IMR-90 (cell line): ENCODE measurements at regions not wholly inside any gene's neighbourhood (a gene's known extent, or its start where the extent isn't known, plus 50 kb on each side); places are given as distances from the start of the nearest gene placed in this dataset.

Experiments
- ATAC-seq: fragments of 200-7000 bp; cut with Tn5 transposase; 2 replicates; pipeline ENCODE4 v1.9.1; 2020; ENCODE audit warnings: low read depth, mild to moderate bottlenecking, moderate library complexity
- BruUV-seq: library from RNA; stranded (reverse); fragments of 400-500 nt; replicated peaks from 2 replicates; lab custom pipeline; 2021; lab: Mats Ljungman, UMichigan
- CTCF ChIA-PET: fragments of 300-600 bp; formaldehyde crosslinking; extraction: SDS; loops from one replicate; lab custom pipeline; 2021; ENCODE audit warnings: antibody characterized with exemption; lab: Yijun Ruan, JAX
- POLR2A ChIA-PET: fragments of 300-600 bp; sonication (Branson Sonifier 250); formaldehyde crosslinking; loops from one replicate; lab custom pipeline; 2022; ENCODE audit warnings: antibody characterized with exemption; ENCODE audit not compliant: unreplicated experiment; lab: Charles Lee
- DNase-seq: peaks from one replicate; pipeline ENCODE4 v3.0.0; 2013
- H2AFZ ChIP-seq: replicated peaks from 2 replicates; pipeline ENCODE3; 2013; ENCODE audit warnings: low read length, mild to moderate bottlenecking; ENCODE audit not compliant: poor library complexity
- H2AK5ac ChIP-seq: 2 replicates; pipeline ENCODE4 v1.6.1; 2013; ENCODE audit warnings: low read depth, low read length, inconsistent platforms
- H2AK9ac ChIP-seq: replicated peaks from 2 replicates; pipeline ENCODE3; 2013; ENCODE audit warnings: mild to moderate bottlenecking, low read depth, low read length, moderate library complexity; ENCODE audit not compliant: poor library complexity
- H2BK120ac ChIP-seq: 2 replicates; pipeline ENCODE4 v1.6.1; 2013; ENCODE audit warnings: low read depth, low read length, inconsistent platforms
- H2BK15ac ChIP-seq: 3 replicates; pipeline ENCODE4 v1.6.1; 2013; ENCODE audit warnings: low read depth, low read length, inconsistent platforms
- H2BK20ac ChIP-seq: 2 replicates; pipeline ENCODE4 v1.6.1; 2013; ENCODE audit warnings: low read depth, mild to moderate bottlenecking, inconsistent platforms, low read length, moderate library complexity
- H2BK5ac ChIP-seq: 2 replicates; pipeline ENCODE4 v1.6.1; 2013; ENCODE audit warnings: mild to moderate bottlenecking, low read depth, low read length, inconsistent platforms; ENCODE audit not compliant: poor library complexity, severe bottlenecking
- H3K14ac ChIP-seq: replicated peaks from 2 replicates; pipeline ENCODE4 v1.6.1; 2013; ENCODE audit warnings: low read depth, low read length, inconsistent platforms
- H3K18ac ChIP-seq: 2 replicates; pipeline ENCODE4 v1.6.1; 2013; ENCODE audit warnings: low read depth, low read length, control low read depth
- H3K23ac ChIP-seq: 2 replicates; pipeline ENCODE4 v1.6.1; 2013; ENCODE audit warnings: low read depth, low read length, inconsistent platforms
- H3K27ac ChIP-seq: 2 replicates; pipeline ENCODE4 v1.5.1; 2013; ENCODE audit warnings: mild to moderate bottlenecking, control low read depth, low read length; ENCODE audit not compliant: insufficient read depth
- H3K27me3 ChIP-seq: 2 replicates; pipeline ENCODE4 v1.6.1; 2013; ENCODE audit warnings: low read length; ENCODE audit not compliant: control insufficient read depth, insufficient read depth
- H3K36me3 ChIP-seq: 2 replicates; pipeline ENCODE4 v1.6.1; 2013; ENCODE audit warnings: low read length, mixed read lengths; ENCODE audit not compliant: control insufficient read depth, insufficient read depth
- H3K4ac ChIP-seq: 2 replicates; pipeline ENCODE4 v1.6.1; 2013; ENCODE audit warnings: low read depth, low read length, inconsistent platforms
- H3K4me1 ChIP-seq: 2 replicates; pipeline ENCODE4 v1.6.1; 2013; ENCODE audit warnings: low read length, mixed read lengths; ENCODE audit not compliant: control insufficient read depth, insufficient read depth
- H3K4me2 ChIP-seq: 2 replicates; pipeline ENCODE4 v1.6.1; 2013; ENCODE audit warnings: low read depth, mild to moderate bottlenecking, control low read depth, low read length, moderate library complexity
- H3K4me3 ChIP-seq: 2 replicates; pipeline ENCODE4 v1.5.1; 2013; ENCODE audit warnings: low read depth, mild to moderate bottlenecking, control low read depth, low read length, moderate library complexity; ENCODE audit not compliant: insufficient read depth
- H3K56ac ChIP-seq: 2 replicates; pipeline ENCODE4 v1.6.1; 2013; ENCODE audit warnings: low read length, inconsistent platforms; ENCODE audit not compliant: insufficient read depth; ENCODE audit errors: extremely low read depth
- H3K79me1 ChIP-seq, 2 experiments: 2 replicates each; pipeline ENCODE4 v1.6.1; 2013; ENCODE audit warnings: low read length in 2 of 2, inconsistent platforms in 1 of 2, low read depth in 1 of 2
- H3K9ac ChIP-seq: 2 replicates; pipeline ENCODE4 v1.6.1; 2013; ENCODE audit warnings: low read depth, low read length, control low read depth
- H3K9me1 ChIP-seq: 2 replicates; pipeline ENCODE4 v1.6.1; 2013; ENCODE audit warnings: low read length, inconsistent platforms; ENCODE audit not compliant: insufficient read depth
- H3K9me3 ChIP-seq: 2 replicates; pipeline ENCODE4 v1.6.1; 2013; ENCODE audit warnings: low read length; ENCODE audit not compliant: control insufficient read depth, insufficient read depth
- H4K20me1 ChIP-seq: 2 replicates; pipeline ENCODE4 v1.6.1; 2013; ENCODE audit warnings: low read length, inconsistent platforms; ENCODE audit not compliant: insufficient read depth
- H4K5ac ChIP-seq: 2 replicates; pipeline ENCODE4 v1.6.1; 2013; ENCODE audit warnings: mild to moderate bottlenecking, low read depth, low read length, control low read depth
- H4K8ac ChIP-seq, 2 experiments: 2 replicates each; pipeline ENCODE4 v1.6.1; 2013; ENCODE audit warnings: low read depth in 2 of 2, low read length in 2 of 2, control low read depth in 1 of 2, inconsistent platforms in 1 of 2
- H4K91ac ChIP-seq: 2 replicates; pipeline ENCODE4 v1.6.1; 2013; ENCODE audit warnings: low read depth, low read length, inconsistent platforms; ENCODE audit not compliant: insufficient read depth
- BHLHE40 ChIP-seq: fragments of 150-350 bp; IDR thresholded peaks from 2 replicates; pipeline ENCODE4 v1.6.1; 2016; ENCODE audit warnings: mild to moderate bottlenecking, low read depth, low read length
- CEBPB ChIP-seq: IDR thresholded peaks from 2 replicates; pipeline ENCODE4 v1.6.1; 2012; ENCODE audit warnings: low read depth, low read length, improper control_type of control experiment
- CHD1 ChIP-seq: IDR thresholded peaks from 2 replicates; pipeline ENCODE4 v1.6.1; 2012; ENCODE audit warnings: low read depth, low read length, improper control_type of control experiment
- CTCF ChIP-seq: conservative IDR thresholded peaks from 2 replicates; pipeline ENCODE4 v1.5.1; 2012; ENCODE audit warnings: mild to moderate bottlenecking, low read depth, low read length, improper control_type of control experiment
- ELK1 ChIP-seq: fragments of 150-350 bp; IDR thresholded peaks from 2 replicates; pipeline ENCODE4 v1.6.1; 2016; ENCODE audit warnings: low read depth, mild to moderate bottlenecking, low read length, moderate library complexity, borderline replicate concordance
- FOS ChIP-seq: fragments of 150-350 bp; IDR thresholded peaks from 2 replicates; pipeline ENCODE4 v1.6.1; 2016; ENCODE audit warnings: low read depth, low read length
- MAFK ChIP-seq: IDR thresholded peaks from 2 replicates; pipeline ENCODE4 v1.6.1; 2012; ENCODE audit warnings: low read depth, low read length, improper control_type of control experiment
- MXI1 ChIP-seq: IDR thresholded peaks from 2 replicates; pipeline ENCODE4 v1.6.1; 2012; ENCODE audit warnings: low read depth, mild to moderate bottlenecking, low read length, moderate library complexity, borderline replicate concordance
- NFE2L2 ChIP-seq: fragments of 150-350 bp; IDR thresholded peaks from 2 replicates; pipeline ENCODE4 v1.6.1; 2016; ENCODE audit warnings: low read depth, mild to moderate bottlenecking, low read length
- POLR2A ChIP-seq: IDR thresholded peaks from 2 replicates; pipeline ENCODE4 v1.6.1; 2012; ENCODE audit warnings: mild to moderate bottlenecking, low read depth, low read length
- RAD21 ChIP-seq: IDR thresholded peaks from 2 replicates; pipeline ENCODE4 v1.6.1; 2012; ENCODE audit warnings: low read length, improper control_type of control experiment
- RFX5 ChIP-seq: IDR thresholded peaks from 2 replicates; pipeline ENCODE4 v1.8.0; 2012; ENCODE audit warnings: low read depth, mild to moderate bottlenecking, low read length, moderate library complexity
- SMC3 ChIP-seq: fragments of 150-350 bp; IDR thresholded peaks from 2 replicates; pipeline ENCODE4 v1.6.1; 2016; ENCODE audit warnings: low read depth, mild to moderate bottlenecking, antibody characterized with exemption, low read length, moderate library complexity
- USF2 ChIP-seq: fragments of 150-350 bp; IDR thresholded peaks from 2 replicates; pipeline ENCODE4 v1.6.1; 2017; ENCODE audit warnings: mild to moderate bottlenecking, antibody characterized with exemption, low read length, low read depth
- WGBS, 2 experiments: methylation state at CpG; one replicate each; pipeline versions ENCODE4 v1.1.5 to v1.1.7; 2013; ENCODE audit warnings: missing lambda C conversion rate in 2 of 2; ENCODE audit not compliant: insufficient read length in 1 of 2; ENCODE audit errors: extremely low coverage in 2 of 2; 5-methylcytosine and 5-hydroxymethylcytosine counted together
- dilution Hi-C: fragments of 300-500 bp; cut with HindIII; formaldehyde crosslinking; loops from one replicate; pipeline ENCODE4 v1.14.3; 2018; ENCODE audit warnings: low sequenced_read_pairs; ENCODE audit not compliant: unreplicated experiment
- in situ Hi-C: fragments of 300-500 bp; cut with MboI; formaldehyde crosslinking; loops from 3 replicates; pipeline ENCODE4 v1.14.3; 2019; ENCODE audit warnings: low sequenced_read_pairs, inconsistent platforms, mixed read lengths
- intact Hi-C: fragments of 100-400 bp; cut with micrococcal nuclease; formaldehyde crosslinking; loops from 2 replicates; pipeline ENCODE4 v1.10.0; 2022

- Histone ChIP-seq H2AFZ (no peak overlapping the region), H3K4me2 (no peak overlapping the region), H4K5ac (no peak overlapping the region), H3K36me3 (no peaks in the 10 kb centered on the region), H3K27me3 (no peaks in the 10 kb centered on the region), H3K9me1 (no peaks in the 10 kb centered on the region), H3K4me1 (no peaks in the 10 kb centered on the region), H2BK120ac (no peak overlapping the region), H2BK15ac (no peak overlapping the region), H4K8ac (no peak overlapping the region), H2AK5ac (no peak overlapping the region), H2AK9ac (no peak overlapping the region), H3K23ac (no peak overlapping the region), H3K18ac (no peak overlapping the region), H4K91ac (no peak overlapping the region), H3K4me3 (no peak overlapping the region), H3K27ac (no peak overlapping the region), H4K20me1 (no peaks in the 10 kb centered on the region), H3K56ac (no peak overlapping the region), H3K9ac (no peak overlapping the region), H2BK5ac (no peak overlapping the region), H3K4ac (no peak overlapping the region), H3K14ac (no peak overlapping the region), H3K79me1 (no peaks in the 10 kb centered on the region), H3K9me3 (no peaks in the 10 kb centered on the region), H2BK20ac (no peak overlapping the region)
- BruUV-seq: no TSS peak
- DNase-seq (no peak), ATAC-seq (no peak)
- ChIA-PET POLR2A (no interaction called here), CTCF (no interaction called here)
- in situ Hi-C loops (no loop called here), dilution Hi-C loops (no loop called here), intact Hi-C loops (no loop called here)
- TF ChIP-seq FOS (no peak), SMC3 (no peak), CTCF (no peak), MXI1 (no peak), CEBPB (no peak), NFE2L2 (no peak), MAFK (no peak), USF2 (no peak), BHLHE40 (no peak), RFX5 (no peak), RAD21 (no peak), ELK1 (no peak), POLR2A (no peak), CHD1 (no peak)
- WGBS, 2 experiments: 57% methylated on average over 2 of the region's 4 CpGs; no CpG with 5 or more reads in 1 of the 2 experiments
Observed at GRCh38 chr7:25617214-25617613, 388.9 kb upstream of the NPVF start.
